ENCODE measurements at regions not wholly inside any gene's neighbourhood (a gene's known extent, or its start where the extent isn't known, plus 50 kb on each side); places are given as distances from the start of the nearest gene placed in this dataset.

- Histone ChIP-seq H3K9me3 (no peaks in the 10 kb centered on the region), H3K27ac (no peak overlapping the region), H3K4me3 (no peak overlapping the region), H3K36me3 (no peaks in the 10 kb centered on the region), H3K27me3 (no peaks in the 10 kb centered on the region), H3K4me1 (no peaks in the 10 kb centered on the region)
- DNase-seq: no peak
- TF ChIP-seq POLR2A (IDR thresholded peaks at IDR 0.05) (no peak), CTCF (IDR thresholded peaks at IDR 0.05) (no peak)
Observed at GRCh38 chr17:33756021-33756420, 462.9 kb upstream of the ASIC2 start.

GRCh38 chr17:33765871-33766270 lies 472.8 kb upstream of the ASIC2 start:
- no peaks in the 10 kb centered on the region for H3K4me1 ChIP-seq
- no peak for DNase-seq
- no peaks in the 10 kb centered on the region for H3K36me3 ChIP-seq
- no peaks in the 10 kb centered on the region for H3K9me3 ChIP-seq
- no peaks in the 10 kb centered on the region for H3K27me3 ChIP-seq
- no peak overlapping the region for H3K4me3 ChIP-seq
- TF ChIP-seq CTCF (IDR thresholded peaks at IDR 0.05) (no peak), POLR2A (IDR thresholded peaks at IDR 0.05) (no peak)
- H3K27ac ChIP-seq: no peak overlapping the region

GRCh38 chr17:33766721-33767120 lies 473.6 kb upstream of the ASIC2 start:
- no peak overlapping the region for H3K4me3 ChIP-seq
- no peak overlapping the region for H3K27ac ChIP-seq
- H3K9me3 ChIP-seq: no peaks in the 10 kb centered on the region
- TF ChIP-seq POLR2A (IDR thresholded peaks at IDR 0.05): no peak
- no peak for TF ChIP-seq CTCF (IDR thresholded peaks at IDR 0.05)
- no peaks in the 10 kb centered on the region for H3K36me3 ChIP-seq
- no peaks in the 10 kb centered on the region for H3K4me1 ChIP-seq
- H3K27me3 ChIP-seq: no peaks in the 10 kb centered on the region
- DNase-seq: no peak

- Histone ChIP-seq H3K9me3 (no peaks in the 10 kb centered on the region), H3K4me1 (no peaks in the 10 kb centered on the region), H3K27me3 (no peaks in the 10 kb centered on the region), H3K4me3 (no peak overlapping the region), H3K27ac (no peak overlapping the region), H3K36me3 (no peaks in the 10 kb centered on the region)
- DNase-seq: no peak
- no peak for TF ChIP-seq POLR2A (IDR thresholded peaks at IDR 0.05)
- TF ChIP-seq CTCF (IDR thresholded peaks at IDR 0.05): no peak
Observed at GRCh38 chr17:33769066-33769465, 476.0 kb upstream of the ASIC2 start.

GRCh38 chr17:33776304-33776703 lies 478.8 kb upstream of the CCL2 start:
- H3K4me3 ChIP-seq: no peak overlapping the region
- H3K27me3 ChIP-seq: no peaks in the 10 kb centered on the region
- no peaks in the 10 kb centered on the region for H3K36me3 ChIP-seq
- no peak for DNase-seq
- no peaks in the 10 kb centered on the region for H3K9me3 ChIP-seq
- no peak overlapping the region for H3K27ac ChIP-seq
- TF ChIP-seq CTCF (IDR thresholded peaks at IDR 0.05) (no peak), POLR2A (IDR thresholded peaks at IDR 0.05) (no peak)
- no peaks in the 10 kb centered on the region for H3K4me1 ChIP-seq

- Histone ChIP-seq H3K27ac (no peak overlapping the region), H3K27me3 (no peaks in the 10 kb centered on the region), H3K4me3 (no peak overlapping the region), H3K4me1 (no peaks in the 10 kb centered on the region), H3K9me3 (no peaks in the 10 kb centered on the region), H3K36me3 (no peaks in the 10 kb centered on the region)
- DNase-seq: no peak
- TF ChIP-seq POLR2A (IDR thresholded peaks at IDR 0.05) (no peak), CTCF (IDR thresholded peaks at IDR 0.05) (no peak)
Observed at GRCh38 chr17:33776903-33777302, 478.2 kb upstream of the CCL2 start.

Data from Peyer's patch (tissue), 4 donors.